ENCODE measurements at regions not wholly inside any gene's neighbourhood (a gene's known extent, or its start where the extent isn't known, plus 50 kb on each side); places are given as distances from the start of the nearest gene placed in this dataset.

- Histone ChIP-seq H3K4me1 (no peaks in the 10 kb centered on the region), H3K4me3 (no peak overlapping the region), H3K36me3 (no peaks in the 10 kb centered on the region), H3K27ac (no peak overlapping the region), H3K27me3 (no peaks in the 10 kb centered on the region), H3K9me3 (no peaks in the 10 kb centered on the region)
- 59 to 62% methylated on average over 3 of the region's 3 CpGs for WGBS, 2 donors
- ATAC-seq (no peak), DNase-seq (no peak), FAIRE-seq (no peak)
- intact Hi-C loops (cut with DNase I) = no loop called here
- no peak for TF ChIP-seq CTCF (IDR thresholded peaks at IDR 0.05)
These were observed 452.3 kb downstream of the ADAMTS20 start for GRCh38 chr12:43099691-43100163.

- intact Hi-C loops (cut with DNase I) = no loop called here
- ATAC-seq (no peak), DNase-seq (no peak), FAIRE-seq (no peak)
- H3K27me3 ChIP-seq = no peaks in the 10 kb centered on the region
- H3K4me3 ChIP-seq = no peak overlapping the region
- TF ChIP-seq CTCF (IDR thresholded peaks at IDR 0.05) = no peak
- no peaks in the 10 kb centered on the region for H3K9me3 ChIP-seq
- H3K4me1 ChIP-seq = no peaks in the 10 kb centered on the region
- 83 to 88% methylated on average over 7 of the region's 7 CpGs for WGBS, 2 donors
- H3K36me3 ChIP-seq = no peaks in the 10 kb centered on the region
- no peak overlapping the region for H3K27ac ChIP-seq
These were observed 453.0 kb downstream of the ADAMTS20 start for GRCh38 chr12:43098766-43099550.

GRCh38 chr12:43098071-43098470, 453.9 kb downstream of the ADAMTS20 start:
- no peak for DNase-seq
- Histone ChIP-seq H3K9me3 (no peaks in the 10 kb centered on the region), H3K36me3 (no peaks in the 10 kb centered on the region), H3K27ac (no peak overlapping the region), H3K4me3 (no peak overlapping the region), H3K27me3 (no peaks in the 10 kb centered on the region), H3K4me1 (no peaks in the 10 kb centered on the region)
- no peak for TF ChIP-seq CTCF (IDR thresholded peaks at IDR 0.05)
- FAIRE-seq = no peak
- no peak for ATAC-seq
- intact Hi-C loops (cut with DNase I) = no loop called here

GRCh38 chr12:43097471-43097870, 454.5 kb downstream of the ADAMTS20 start:
- WGBS, 2 donors = 91% methylated on average over 1 of the region's 1 CpG
- DNase-seq = no peak
- Histone ChIP-seq H3K27ac (no peak overlapping the region), H3K9me3 (no peaks in the 10 kb centered on the region), H3K36me3 (no peaks in the 10 kb centered on the region), H3K27me3 (no peaks in the 10 kb centered on the region), H3K4me1 (no peaks in the 10 kb centered on the region), H3K4me3 (no peak overlapping the region)
- intact Hi-C loops (cut with DNase I) = no loop called here
- no peak for FAIRE-seq
- no peak for TF ChIP-seq CTCF (IDR thresholded peaks at IDR 0.05)
- no peak for ATAC-seq

- TF ChIP-seq CTCF (IDR thresholded peaks at IDR 0.05) = no peak
- Histone ChIP-seq H3K9me3 (no peaks in the 10 kb centered on the region), H3K4me3 (no peak overlapping the region), H3K27ac (no peak overlapping the region), H3K4me1 (no peaks in the 10 kb centered on the region), H3K27me3 (no peaks in the 10 kb centered on the region), H3K36me3 (no peaks in the 10 kb centered on the region)
- WGBS, 2 donors = 75 to 81% methylated on average over 6 of the region's 6 CpGs
- DNase-seq = no peak
- intact Hi-C loops (cut with DNase I) = no loop called here
- no peak for ATAC-seq
- no peak for FAIRE-seq
These were observed 456.2 kb downstream of the ADAMTS20 start for GRCh38 chr12:43095669-43096280.
